DOHH2 (cell line): ENCODE measurements at regions not wholly inside any gene's neighbourhood (a gene's known extent, or its start where the extent isn't known, plus 50 kb on each side); places are given as distances from the start of the nearest gene placed in this dataset.

Experiments used
- H3F3A ChIP-seq: fragments of 200-600 bp; sonication (generic), shearing (Covaris generic); 2 replicates; pipeline ENCODE4 v1.6.0; 2016; ENCODE audit warnings: antibody characterized with exemption, mild to moderate bottlenecking; ENCODE audit not compliant: control insufficient read depth, insufficient read depth
- H3K27ac ChIP-seq: fragments of 200-600 bp; sonication (generic); 2 replicates; pipeline ENCODE4 v1.5.1; 2014; ENCODE audit warnings: low read depth, mild to moderate bottlenecking, low read length, moderate library complexity
- H3K27me3 ChIP-seq: fragments of 200-600 bp; sonication (generic); 2 replicates; pipeline ENCODE4 v1.6.1; 2014; ENCODE audit warnings: mild to moderate bottlenecking, low read length, mixed read lengths; ENCODE audit not compliant: control insufficient read depth
- H3K36me3 ChIP-seq: fragments of 200-600 bp; sonication (generic); 2 replicates; pipeline ENCODE4 v1.6.1; 2014; ENCODE audit warnings: mild to moderate bottlenecking, low read length, moderate library complexity, mixed read lengths; ENCODE audit not compliant: control insufficient read depth
- H3K4me1 ChIP-seq: fragments of 200-600 bp; sonication (generic); 2 replicates; pipeline ENCODE4 v1.6.1; 2014; ENCODE audit warnings: mild to moderate bottlenecking, low read length, mixed read lengths; ENCODE audit not compliant: control insufficient read depth
- H3K4me2 ChIP-seq: fragments of 200-600 bp; sonication (generic); 2 replicates; pipeline ENCODE4 v1.6.0; 2014; ENCODE audit warnings: mild to moderate bottlenecking, low read length, moderate library complexity
- H3K4me3 ChIP-seq: fragments of 200-600 bp; sonication (generic); 2 replicates; pipeline ENCODE4 v1.5.1; 2014; ENCODE audit warnings: mild to moderate bottlenecking, low read length, mixed read lengths
- H3K79me2 ChIP-seq: fragments of 200-600 bp; sonication (generic); 2 replicates; pipeline ENCODE4 v1.6.1; 2014; ENCODE audit warnings: mild to moderate bottlenecking, low read length, mixed read lengths; ENCODE audit not compliant: control insufficient read depth
- H3K9me2 ChIP-seq: fragments of 200-600 bp; sonication (generic); replicated peaks from 2 replicates; pipeline ENCODE4 v1.6.1; 2014; ENCODE audit warnings: mild to moderate bottlenecking, low read length, mixed read lengths; ENCODE audit not compliant: control insufficient read depth
- H3K9me3 ChIP-seq: fragments of 200-600 bp; sonication (generic); 2 replicates; pipeline ENCODE4 v1.6.1; 2014; ENCODE audit warnings: antibody characterized with exemption, low read length, mixed read lengths; ENCODE audit not compliant: control insufficient read depth, insufficient read depth
- H4K20me1 ChIP-seq: fragments of 200-600 bp; sonication (generic); 2 replicates; pipeline ENCODE4 v1.6.0; 2014; ENCODE audit warnings: low read depth, mild to moderate bottlenecking, antibody characterized with exemption, low read length, moderate library complexity; ENCODE audit not compliant: control insufficient read depth, insufficient read depth
- CTCF ChIP-seq: fragments of 200-600 bp; sonication (generic); IDR thresholded peaks from one replicate; pipeline ENCODE4 v1.5.1; 2014; ENCODE audit warnings: antibody characterized with exemption, mild to moderate bottlenecking, low read depth, low read length; ENCODE audit not compliant: poor library complexity, severe bottlenecking
- EZH2phosphoT487 ChIP-seq: fragments of 200-600 bp; sonication (generic); IDR thresholded peaks from 2 replicates; pipeline ENCODE4 v1.6.1; 2017; ENCODE audit warnings: borderline replicate concordance, mild to moderate bottlenecking, antibody characterized with exemption, low read length, moderate library complexity, mixed read lengths

- Histone ChIP-seq H3F3A (no peaks in the 10 kb centered on the region), H3K4me2 (no peak overlapping the region), H3K36me3 (no peaks in the 10 kb centered on the region), H3K4me3 (no peak overlapping the region), H3K9me3 (no peaks in the 10 kb centered on the region), H4K20me1 (no peaks in the 10 kb centered on the region), H3K9me2 (no peaks in the 10 kb centered on the region), H3K27me3 (no peaks in the 10 kb centered on the region), H3K27ac (no peak overlapping the region), H3K79me2 (no peaks in the 10 kb centered on the region), H3K4me1 (no peaks in the 10 kb centered on the region)
- no peak for TF ChIP-seq EZH2phosphoT487
- TF ChIP-seq CTCF, result no peak
Observed at GRCh38 chr2:144032566-144032965, 487.4 kb downstream of the ZEB2 start.

- Histone ChIP-seq H3K4me3 (no peak overlapping the region), H3K9me3 (no peaks in the 10 kb centered on the region), H3K79me2 (no peaks in the 10 kb centered on the region), H3K36me3 (no peaks in the 10 kb centered on the region), H3K27ac (no peak overlapping the region), H3F3A (no peaks in the 10 kb centered on the region), H3K4me2 (no peak overlapping the region), H3K4me1 (no peaks in the 10 kb centered on the region), H3K9me2 (no peaks in the 10 kb centered on the region), H3K27me3 (no peaks in the 10 kb centered on the region), H4K20me1 (no peaks in the 10 kb centered on the region)
- TF ChIP-seq CTCF (no peak), EZH2phosphoT487 (no peak)
Observed at GRCh38 chr2:144030791-144031190, 489.1 kb downstream of the ZEB2 start.

- no peaks in the 10 kb centered on the region for H3K79me2 ChIP-seq
- no peaks in the 10 kb centered on the region for H3K36me3 ChIP-seq
- TF ChIP-seq CTCF (no peak), EZH2phosphoT487 (no peak)
Observed at GRCh38 chr2:144027593-144027992, 492.3 kb downstream of the ZEB2 start.

GRCh38 chr2:144026753-144027152 lies 493.2 kb downstream of the ZEB2 start:
- no peak overlapping the region for H3K4me3 ChIP-seq
- H3K79me2 ChIP-seq, result no peaks in the 10 kb centered on the region
- H3K4me1 ChIP-seq, result no peaks in the 10 kb centered on the region
- H3F3A ChIP-seq, result no peaks in the 10 kb centered on the region
- no peak overlapping the region for H3K27ac ChIP-seq
- no peak overlapping the region for H3K4me2 ChIP-seq
- H3K9me2 ChIP-seq, result no peaks in the 10 kb centered on the region
- H3K9me3 ChIP-seq, result no peaks in the 10 kb centered on the region
- H3K36me3 ChIP-seq, result no peaks in the 10 kb centered on the region
- H3K27me3 ChIP-seq, result no peaks in the 10 kb centered on the region
- no peaks in the 10 kb centered on the region for H4K20me1 ChIP-seq
- TF ChIP-seq CTCF, result no peak
- TF ChIP-seq EZH2phosphoT487, result no peak

More at GRCh38 chr2:144027593-144027992, 492.3 kb downstream of the ZEB2 start:
- no peak overlapping the region for H3K27ac ChIP-seq
- H3K4me3 ChIP-seq, result no peak overlapping the region
- H4K20me1 ChIP-seq, result no peaks in the 10 kb centered on the region
- H3F3A ChIP-seq, result no peaks in the 10 kb centered on the region
- no peaks in the 10 kb centered on the region for H3K9me3 ChIP-seq
- no peaks in the 10 kb centered on the region for H3K4me1 ChIP-seq
- no peaks in the 10 kb centered on the region for H3K9me2 ChIP-seq
- H3K27me3 ChIP-seq, result no peaks in the 10 kb centered on the region
- H3K4me2 ChIP-seq, result no peak overlapping the region
